Uterus (tissue), 3 donors: ENCODE measurements at regions not wholly inside any gene's neighbourhood (a gene's known extent, or its start where the extent isn't known, plus 50 kb on each side); places are given as distances from the start of the nearest gene placed in this dataset.
A peak's percentile ranks its signal among the peaks of the same experiment; 100 is the strongest.

Source experiments
- DNase-seq, 2 donors: peaks; one replicate each; pipeline ENCODE4 v3.0.0-alpha.2; 2019 to 2020
- H3K27ac ChIP-seq, 2 donors: fragments of 200-600 bp; sonication (generic); 1 replicate in 1 of 2; 2 replicates in 1 of 2; pipeline ENCODE4 v1.5.1; 2016 to 2018
- H3K27me3 ChIP-seq, 2 donors: fragments of 200-600 bp; sonication (generic); one replicate each; pipeline ENCODE4 v1.5.1; 2018 to 2019; ENCODE audit warnings: control low read depth in 1 of 2
- H3K36me3 ChIP-seq, 2 donors: fragments of 200-600 bp; sonication (generic); one replicate each; pipeline ENCODE4 v1.5.1; 2019; ENCODE audit warnings: control low read depth in 1 of 2
- H3K4me1 ChIP-seq, 2 donors: fragments of 200-600 bp; sonication (generic); one replicate each; pipeline ENCODE4 v1.5.1; 2018 to 2019; ENCODE audit warnings: control low read depth in 1 of 2
- H3K4me3 ChIP-seq, 2 donors: fragments of 200-600 bp; sonication (generic); 1 replicate in 1 of 2; 2 replicates in 1 of 2; pipeline ENCODE4 v1.5.1; 2018 to 2019; ENCODE audit warnings: mild to moderate bottlenecking in 1 of 2
- H3K9me3 ChIP-seq, 2 donors: fragments of 200-600 bp; sonication (generic); one replicate each; pipeline ENCODE4 v1.5.1; 2019; ENCODE audit warnings: control low read depth in 1 of 2
- POLR2A ChIP-seq, 2 donors: fragments of 450-650 bp; IDR thresholded peaks; one replicate each; pipeline ENCODE4 v1.6.1; 2016; ENCODE audit warnings: antibody characterized with exemption in 2 of 2, mild to moderate bottlenecking in 1 of 2, moderate library complexity in 1 of 2
- intact Hi-C: fragments of 100-400 bp; cut with DNase I; formaldehyde crosslinking; loops from one replicate; pipeline ENCODE4 v1.15.1; 2023; ENCODE audit warnings: low total_unique reads
- TF ChIP-seq, protein P1 (sequence below), 4 experiments: fragments of 200-600 bp in 2 of 4; fragments of 450-650 bp in 2 of 4; sonication (generic) in 2 of 4; IDR thresholded peaks; one replicate each; pipeline ENCODE4 v1.5.1; 2016 to 2019; ENCODE audit warnings: antibody characterized with exemption in 4 of 4, mild to moderate bottlenecking in 2 of 4, moderate library complexity in 1 of 4
- donor health status: DM: yes; HTN: yes; CAD: no.

GRCh38 chr6:139568956-139569538, 194.6 kb upstream of the CITED2 start:
- no peak overlapping the region for H3K4me3 ChIP-seq
- H3K27me3 ChIP-seq: no peaks in the 10 kb centered on the region
- peak overlapping the region; percentile 0 to 27 for H3K27ac ChIP-seq
- DNase-seq: no peak
- TF ChIP-seq, protein P1, sequence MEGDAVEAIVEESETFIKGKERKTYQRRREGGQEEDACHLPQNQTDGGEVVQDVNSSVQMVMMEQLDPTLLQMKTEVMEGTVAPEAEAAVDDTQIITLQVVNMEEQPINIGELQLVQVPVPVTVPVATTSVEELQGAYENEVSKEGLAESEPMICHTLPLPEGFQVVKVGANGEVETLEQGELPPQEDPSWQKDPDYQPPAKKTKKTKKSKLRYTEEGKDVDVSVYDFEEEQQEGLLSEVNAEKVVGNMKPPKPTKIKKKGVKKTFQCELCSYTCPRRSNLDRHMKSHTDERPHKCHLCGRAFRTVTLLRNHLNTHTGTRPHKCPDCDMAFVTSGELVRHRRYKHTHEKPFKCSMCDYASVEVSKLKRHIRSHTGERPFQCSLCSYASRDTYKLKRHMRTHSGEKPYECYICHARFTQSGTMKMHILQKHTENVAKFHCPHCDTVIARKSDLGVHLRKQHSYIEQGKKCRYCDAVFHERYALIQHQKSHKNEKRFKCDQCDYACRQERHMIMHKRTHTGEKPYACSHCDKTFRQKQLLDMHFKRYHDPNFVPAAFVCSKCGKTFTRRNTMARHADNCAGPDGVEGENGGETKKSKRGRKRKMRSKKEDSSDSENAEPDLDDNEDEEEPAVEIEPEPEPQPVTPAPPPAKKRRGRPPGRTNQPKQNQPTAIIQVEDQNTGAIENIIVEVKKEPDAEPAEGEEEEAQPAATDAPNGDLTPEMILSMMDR (IDR thresholded peaks at IDR 0.05): no peak
- TF ChIP-seq POLR2A (IDR thresholded peaks at IDR 0.05): no peak
- no peaks in the 10 kb centered on the region for H3K9me3 ChIP-seq
- H3K36me3 ChIP-seq: no peaks in the 10 kb centered on the region
- no peaks in the 10 kb centered on the region for H3K4me1 ChIP-seq
- intact Hi-C loops: no loop called here

- no peak for TF ChIP-seq POLR2A (IDR thresholded peaks at IDR 0.05)
- TF ChIP-seq, protein P1 (IDR thresholded peaks at IDR 0.05): no peak
- no peaks in the 10 kb centered on the region for H3K27me3 ChIP-seq
- H3K4me3 ChIP-seq: no peak overlapping the region
- no peaks in the 10 kb centered on the region for H3K9me3 ChIP-seq
- no peaks in the 10 kb centered on the region for H3K4me1 ChIP-seq
- no peaks in the 10 kb centered on the region for H3K36me3 ChIP-seq
- intact Hi-C loops: no loop called here
- no peak for DNase-seq
- H3K27ac ChIP-seq: peak overlapping the region in 1 of 2 donors; percentile 27
These were observed 193.9 kb upstream of the CITED2 start for GRCh38 chr6:139568151-139568955.

GRCh38 chr6:139567095-139567494, 192.6 kb upstream of the CITED2 start:
- H3K27me3 ChIP-seq: no peaks in the 10 kb centered on the region

GRCh38 chr6:139565591-139565990, 191.1 kb upstream of the CITED2 start:
- intact Hi-C loops: no loop called here
- TF ChIP-seq, protein P1 (IDR thresholded peaks at IDR 0.05): no peak
- TF ChIP-seq POLR2A (IDR thresholded peaks at IDR 0.05): no peak

More at GRCh38 chr6:139567095-139567494, 192.6 kb upstream of the CITED2 start:
- Histone ChIP-seq H3K4me3 (no peak overlapping the region), H3K27ac (no peak overlapping the region), H3K4me1 (no peaks in the 10 kb centered on the region), H3K9me3 (no peaks in the 10 kb centered on the region), H3K36me3 (no peaks in the 10 kb centered on the region)
- DNase-seq: no peak
- TF ChIP-seq, protein P1 (IDR thresholded peaks at IDR 0.05): no peak
- no peak for TF ChIP-seq POLR2A (IDR thresholded peaks at IDR 0.05)
- intact Hi-C loops: no loop called here

DNA sequence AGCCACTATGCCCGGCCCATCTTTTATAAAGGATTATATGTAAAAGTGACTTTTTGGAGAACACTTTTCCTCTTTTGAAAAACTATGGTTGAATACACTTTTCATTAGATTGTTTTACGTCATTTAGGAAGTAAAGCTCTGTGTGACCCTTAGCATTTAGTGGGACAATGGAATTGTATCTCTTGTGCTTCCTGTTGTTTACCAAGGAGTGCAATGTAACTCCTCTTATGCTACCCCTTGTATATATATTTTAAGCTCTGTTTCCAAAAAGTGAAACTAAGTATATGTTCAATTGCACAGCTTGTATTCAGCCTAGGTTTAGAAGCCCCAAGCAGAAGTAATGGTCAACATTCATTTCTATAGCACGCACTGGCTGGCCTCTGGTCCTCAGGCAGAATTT, 183.1 kb upstream of the CITED2 start:
- DNase-seq: no peak
- no peaks in the 10 kb centered on the region for H3K9me3 ChIP-seq

More at GRCh38 chr6:139565591-139565990, 191.1 kb upstream of the CITED2 start:
- Histone ChIP-seq H3K4me3 (no peak overlapping the region), H3K9me3 (no peaks in the 10 kb centered on the region), H3K36me3 (no peaks in the 10 kb centered on the region), H3K27ac (no peak overlapping the region), H3K27me3 (no peaks in the 10 kb centered on the region), H3K4me1 (no peaks in the 10 kb centered on the region)
- no peak for DNase-seq

More for the DNA sequence above, 183.1 kb upstream of the CITED2 start:
- Histone ChIP-seq H3K27ac (no peak overlapping the region), H3K4me3 (no peak overlapping the region), H3K27me3 (no peaks in the 10 kb centered on the region), H3K4me1 (no peaks in the 10 kb centered on the region), H3K36me3 (no peaks in the 10 kb centered on the region)
- no peak for TF ChIP-seq POLR2A (IDR thresholded peaks at IDR 0.05)
- TF ChIP-seq, protein P1 (IDR thresholded peaks at IDR 0.05): no peak
- intact Hi-C loops: no loop called here
